NCI-H345 treated with DMSO at 0.1 percent for 48 hours (cell line): ENCODE measurements at regions not wholly inside any gene's neighbourhood (a gene's known extent, or its start where the extent isn't known, plus 50 kb on each side); places are given as distances from the start of the nearest gene placed in this dataset.
"Not testable (repeated sequence)": the region's sequence is repeated elsewhere in the genome, so short reads cannot be mapped to it uniquely, and the experiment has no call there.

Experiments
- DNase-seq: peaks from one replicate; lab custom pipeline; 2025; ENCODE audit not compliant: unreplicated experiment; lab: John Stamatoyannopoulos, UW

- no peak for DNase-seq
Observed at GRCh38 chr1:118303534-118303933, 118.5 kb upstream of the SPAG17 start.

- no peak for DNase-seq
Observed at GRCh38 chr1:118303064-118303463, 118.0 kb upstream of the SPAG17 start.

GRCh38 chr1:118302145-118302544, 117.1 kb upstream of the SPAG17 start:
- no peak for DNase-seq

- no peak for DNase-seq
Observed at GRCh38 chr1:118300808-118301207, 115.8 kb upstream of the SPAG17 start.

DNA sequence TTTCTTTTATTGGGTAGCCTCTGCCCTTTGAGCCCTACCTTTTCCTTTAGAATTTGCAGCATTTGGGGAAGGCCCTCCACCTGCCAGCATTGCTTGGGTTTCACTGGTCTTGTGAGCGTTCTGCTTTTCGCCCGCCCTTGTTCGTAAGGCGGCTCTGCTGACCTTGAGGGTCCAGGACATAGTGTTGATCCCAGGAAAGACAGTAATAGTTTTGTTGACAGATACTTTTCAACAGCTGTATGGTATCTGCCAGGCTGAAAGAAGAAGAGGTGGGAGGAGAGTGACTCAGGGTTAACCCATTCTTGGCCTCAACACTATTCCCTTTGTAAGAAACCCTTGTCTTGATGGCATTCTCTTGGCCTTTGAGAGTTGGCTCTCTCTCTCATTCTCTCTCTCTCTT, 113.4 kb upstream of the SPAG17 start:
- DNase-seq, result no peak

GRCh38 chr1:118297521-118297920, 112.5 kb upstream of the SPAG17 start:
- DNase-seq, result no peak

- no peak for DNase-seq
Observed at GRCh38 chr1:118294875-118295642, 110.0 kb upstream of the SPAG17 start.

DNA sequence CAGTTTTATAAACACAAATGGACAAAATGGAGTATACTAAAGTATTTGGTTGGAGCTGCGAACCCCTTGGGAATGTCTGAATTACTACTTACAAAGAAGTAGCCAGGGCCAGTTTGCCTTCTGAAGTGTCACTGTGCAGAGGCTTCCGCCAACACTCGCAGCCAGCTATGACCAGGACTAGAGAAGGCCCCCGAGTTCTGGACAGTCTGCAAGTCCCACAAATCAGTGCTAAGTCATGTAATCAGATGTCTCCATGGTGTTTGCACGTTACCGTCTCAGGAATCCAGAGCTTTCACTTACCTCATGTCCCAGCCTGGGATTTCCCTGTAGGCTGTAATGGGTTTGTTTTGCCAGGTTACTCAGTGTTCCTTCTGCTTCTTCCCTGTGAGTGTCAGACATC, 106.6 kb upstream of the SPAG17 start:
- DNase-seq, result no peak

DNA sequence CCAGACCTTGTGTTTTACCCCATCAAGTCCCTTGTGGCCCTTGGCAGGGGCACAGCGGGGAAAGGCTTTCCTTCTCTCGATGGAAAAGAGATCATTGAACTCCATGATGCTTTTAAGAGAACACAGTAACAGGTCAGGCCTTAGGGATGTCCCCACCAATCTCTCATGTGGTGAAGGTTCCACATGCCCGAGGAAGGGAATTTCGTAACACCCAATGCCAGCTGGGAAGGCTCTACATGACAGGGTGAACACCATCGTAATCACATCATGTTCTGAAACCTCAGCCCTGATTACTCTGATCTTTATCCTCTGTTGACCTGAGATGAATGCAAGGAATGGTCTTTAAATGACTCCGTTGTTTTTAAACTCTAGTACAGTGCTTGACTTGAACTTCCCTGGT, 105.5 kb upstream of the SPAG17 start:
- no peak for DNase-seq

DNA sequence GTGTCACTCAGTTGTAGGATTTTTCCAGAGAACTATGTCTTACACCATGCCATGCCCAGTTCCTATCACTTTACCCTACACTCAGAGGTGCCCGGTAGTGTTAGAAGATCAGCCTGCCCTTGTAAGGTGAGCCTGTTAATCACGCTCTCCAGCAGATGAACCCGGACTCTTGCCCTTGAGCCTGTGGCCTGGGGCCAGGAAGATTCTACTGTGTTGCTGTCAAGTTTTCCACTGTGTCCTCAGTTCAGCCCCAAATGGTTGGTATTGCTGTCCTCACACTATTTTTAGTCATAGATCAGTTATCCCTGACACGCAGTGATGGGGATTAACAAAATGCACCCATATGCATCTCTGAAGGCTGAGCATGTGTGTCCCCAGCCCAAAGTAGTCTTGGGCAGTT, 105.0 kb upstream of the SPAG17 start:
- DNase-seq, result no peak

DNA sequence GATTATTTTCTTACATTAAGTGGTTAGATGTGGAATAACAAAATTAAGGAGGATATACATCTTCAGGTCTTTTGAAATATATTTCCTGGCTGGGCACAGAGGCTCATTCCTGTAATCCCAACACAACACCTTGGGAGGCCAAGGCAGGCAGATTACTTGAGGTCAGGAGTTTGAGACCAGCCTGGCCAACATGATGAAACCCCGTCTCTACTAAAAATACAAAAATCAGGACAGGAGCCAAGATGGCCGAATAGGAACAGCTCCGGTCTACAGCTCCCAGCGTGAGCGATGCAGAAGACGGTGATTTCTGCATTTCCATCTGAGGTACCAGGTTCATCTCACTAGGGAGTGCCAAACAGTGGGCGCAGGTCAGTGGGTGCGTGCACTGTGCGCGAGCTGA, 95.6 kb upstream of the SPAG17 start:
- not testable (repeated sequence) for DNase-seq

- no peak for DNase-seq
Observed at GRCh38 chr1:118275472-118276115, 90.6 kb upstream of the SPAG17 start.

GRCh38 chr1:118272884-118273283, 87.9 kb upstream of the SPAG17 start:
- DNase-seq, result no peak

DNA sequence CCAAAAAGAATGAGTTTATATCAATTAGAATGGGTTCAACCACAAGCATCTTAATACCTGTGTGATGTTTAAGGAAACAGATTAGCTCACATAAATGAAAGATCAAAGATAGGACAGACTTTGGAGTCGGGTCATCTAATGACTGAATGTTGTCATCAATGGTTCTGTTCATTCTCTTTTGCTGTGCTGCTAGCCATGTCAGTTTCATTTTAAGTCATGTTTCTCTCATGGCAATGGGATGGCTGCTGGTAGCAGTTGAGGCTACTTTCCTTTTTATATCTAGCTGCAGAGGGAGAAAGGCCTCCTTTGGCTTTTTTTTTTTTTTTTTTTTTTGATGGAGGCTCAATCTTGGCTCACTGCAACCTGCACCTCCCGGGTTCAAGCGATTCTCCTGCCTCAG, 86.9 kb upstream of the SPAG17 start:
- DNase-seq, result no peak

DNA sequence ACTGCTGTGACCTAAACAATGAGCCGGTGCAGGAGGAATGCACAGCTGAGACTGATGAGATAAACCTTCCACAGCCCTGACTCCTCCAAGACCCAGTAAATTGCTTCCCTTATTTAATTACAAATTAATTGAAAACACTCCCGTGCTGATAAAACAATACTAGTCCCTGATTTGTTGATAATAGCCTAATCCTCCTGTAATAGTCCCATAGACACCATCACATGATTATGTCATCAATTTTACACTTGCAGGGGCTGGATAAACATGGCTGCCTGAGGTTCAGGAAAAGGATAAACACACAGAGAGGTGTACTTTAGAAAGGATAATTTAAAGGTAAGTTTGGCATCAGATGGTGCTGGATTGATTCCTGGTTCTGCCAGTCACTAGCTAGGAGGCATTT, 84.6 kb upstream of the SPAG17 start:
- no peak for DNase-seq

DNA sequence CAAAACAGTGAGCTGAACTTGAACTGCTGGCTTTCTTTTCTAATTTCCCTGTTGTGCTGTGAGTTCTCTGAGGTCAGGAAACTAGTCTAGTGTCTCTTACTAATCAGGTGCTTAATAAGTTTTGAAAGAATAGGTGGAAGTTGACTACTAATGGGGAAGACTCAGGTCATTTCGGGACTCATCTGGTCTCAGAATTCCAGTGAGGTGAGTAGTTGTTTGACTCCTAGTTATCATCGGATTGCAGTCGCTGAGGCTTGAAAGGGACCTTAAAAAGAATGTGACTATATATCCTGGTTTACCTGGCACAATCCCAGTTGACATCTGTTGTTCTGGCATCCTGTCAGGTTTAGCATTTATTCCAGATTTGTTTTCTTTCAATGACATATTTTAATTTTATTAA, 81.4 kb upstream of the SPAG17 start:
- DNase-seq, result no peak

DNA sequence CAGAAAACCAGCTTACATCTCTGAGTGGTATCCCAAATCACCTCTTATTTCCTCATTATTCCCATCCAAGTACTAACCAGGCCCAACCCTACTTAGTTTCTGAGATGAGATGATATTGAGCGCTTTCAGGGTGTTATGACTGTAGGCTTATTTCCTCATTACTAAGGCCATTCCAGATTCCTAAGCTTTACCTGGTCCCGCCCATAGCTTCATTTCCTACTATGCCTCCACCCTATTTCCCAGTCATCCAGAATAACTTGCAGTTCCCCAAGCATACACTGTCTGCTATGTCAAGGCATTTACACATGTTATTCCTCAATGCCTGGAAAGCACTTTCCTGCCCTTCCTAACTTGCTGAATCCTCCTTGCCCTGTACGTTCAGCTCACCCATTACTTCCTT, 79.3 kb upstream of the SPAG17 start:
- DNase-seq, result no peak

GRCh38 chr1:118262865-118263264, 77.8 kb upstream of the SPAG17 start:
- no peak for DNase-seq

DNA sequence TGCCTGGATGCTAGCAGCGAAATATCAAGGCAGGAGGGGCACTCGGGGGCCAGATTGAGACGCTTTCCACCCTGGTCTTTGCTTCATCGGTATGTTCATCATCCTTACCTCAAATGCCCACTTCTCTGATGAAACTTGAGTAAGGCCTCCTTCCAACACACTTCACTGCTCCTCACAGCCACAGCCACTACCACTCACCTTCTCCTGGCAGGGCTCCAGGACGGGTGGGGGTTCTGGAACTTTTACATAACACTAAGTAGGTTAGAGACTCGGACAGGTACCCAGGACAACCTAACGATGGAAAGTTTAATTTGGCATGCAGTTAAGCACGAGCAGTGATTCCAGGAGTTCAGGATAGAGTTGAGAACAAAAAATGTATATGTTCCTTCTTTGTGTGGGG, 73.9 kb upstream of the SPAG17 start:
- DNase-seq, result no peak

GRCh38 chr1:118257946-118258345, 72.9 kb upstream of the SPAG17 start:
- no peak for DNase-seq

- DNase-seq, result no peak
Observed at GRCh38 chr1:118254491-118255425, 69.7 kb upstream of the SPAG17 start.

GRCh38 chr1:118254001-118254400, 69.0 kb upstream of the SPAG17 start:
- no peak for DNase-seq
